MM.1S (cell line): ENCODE measurements at regions not wholly inside any gene's neighbourhood (a gene's known extent, or its start where the extent isn't known, plus 50 kb on each side); places are given as distances from the start of the nearest gene placed in this dataset.
"Not testable (repeated sequence)": the region's sequence is repeated elsewhere in the genome, so short reads cannot be mapped to it uniquely, and the experiment has no call there.

ENCODE experiments used
- DNase-seq: peaks from one replicate; pipeline ENCODE4 v3.0.0-alpha.2; 2015
- H2AFZ ChIP-seq: fragments of 300-600 bp; sonication (generic); 2 replicates; pipeline ENCODE4 v1.6.0; 2016; ENCODE audit warnings: antibody characterized with exemption, low read length
- H3F3A ChIP-seq: fragments of 300-600 bp; sonication (generic); 2 replicates; pipeline ENCODE4 v1.6.1; 2016; ENCODE audit warnings: mild to moderate bottlenecking, antibody characterized with exemption, low read length, moderate library complexity, mixed read lengths; ENCODE audit not compliant: insufficient read depth
- H3K27ac ChIP-seq: fragments of 300-600 bp; sonication (generic); 2 replicates; pipeline ENCODE4 v1.5.1; 2016; ENCODE audit warnings: mild to moderate bottlenecking, low read length
- H3K27me3 ChIP-seq: fragments of 300-600 bp; sonication (generic); replicated peaks from 2 replicates; pipeline ENCODE4 v1.6.0; 2016; ENCODE audit warnings: low read length; ENCODE audit not compliant: insufficient read depth
- H3K36me3 ChIP-seq: fragments of 300-600 bp; sonication (generic); replicated peaks from 2 replicates; pipeline ENCODE4 v1.6.1; 2016; ENCODE audit warnings: mild to moderate bottlenecking, low read length, mixed read lengths; ENCODE audit not compliant: insufficient read depth
- H3K4me1 ChIP-seq: fragments of 300-600 bp; sonication (generic); 2 replicates; pipeline ENCODE4 v1.6.1; 2016; ENCODE audit warnings: low read length, mixed read lengths
- H3K4me2 ChIP-seq: fragments of 300-600 bp; sonication (generic); 2 replicates; pipeline ENCODE4 v1.6.0; 2016; ENCODE audit warnings: low read depth, low read length
- H3K4me3 ChIP-seq: fragments of 300-600 bp; sonication (generic); 2 replicates; pipeline ENCODE4 v1.5.1; 2016; ENCODE audit warnings: low read length, mixed read lengths
- H3K79me2 ChIP-seq: fragments of 300-600 bp; sonication (generic); 2 replicates; pipeline ENCODE4 v1.6.1; 2016; ENCODE audit warnings: mixed run types, low read length, mixed read lengths
- H3K9ac ChIP-seq: fragments of 300-600 bp; sonication (generic); 2 replicates; pipeline ENCODE4 v1.6.1; 2016; ENCODE audit warnings: low read length, mixed read lengths
- H3K9me2 ChIP-seq: fragments of 300-600 bp; sonication (generic); replicated peaks from 2 replicates; pipeline ENCODE4 v1.6.1; 2016; ENCODE audit warnings: mild to moderate bottlenecking, low read length, mixed read lengths; ENCODE audit not compliant: insufficient read depth
- H3K9me3 ChIP-seq: fragments of 300-600 bp; sonication (generic); replicated peaks from 2 replicates; pipeline ENCODE4 v1.6.1; 2016; ENCODE audit warnings: mild to moderate bottlenecking, low read length, mixed read lengths; ENCODE audit not compliant: insufficient read depth
- H4K20me1 ChIP-seq: fragments of 300-600 bp; sonication (generic); 2 replicates; pipeline ENCODE4 v1.6.1; 2016; ENCODE audit warnings: mild to moderate bottlenecking, low read length, moderate library complexity, mixed read lengths; ENCODE audit not compliant: insufficient read depth
- CTCF ChIP-seq: fragments of 300-600 bp; sonication (generic); IDR thresholded peaks from 2 replicates; pipeline ENCODE4 v1.5.1; 2016; ENCODE audit warnings: antibody characterized with exemption, low read length, mixed read lengths
- EZH2 ChIP-seq: fragments of 300-600 bp; sonication (generic); optimal IDR thresholded peaks from 2 replicates; pipeline ENCODE3; 2017; ENCODE audit warnings: low read depth, mild to moderate bottlenecking, antibody characterized with exemption, low read length, mixed read lengths
- EZH2phosphoT487 ChIP-seq: fragments of 300-600 bp; sonication (generic); IDR thresholded peaks from 2 replicates; pipeline ENCODE4 v1.6.1; 2018; ENCODE audit warnings: antibody characterized with exemption, low read length

DNA sequence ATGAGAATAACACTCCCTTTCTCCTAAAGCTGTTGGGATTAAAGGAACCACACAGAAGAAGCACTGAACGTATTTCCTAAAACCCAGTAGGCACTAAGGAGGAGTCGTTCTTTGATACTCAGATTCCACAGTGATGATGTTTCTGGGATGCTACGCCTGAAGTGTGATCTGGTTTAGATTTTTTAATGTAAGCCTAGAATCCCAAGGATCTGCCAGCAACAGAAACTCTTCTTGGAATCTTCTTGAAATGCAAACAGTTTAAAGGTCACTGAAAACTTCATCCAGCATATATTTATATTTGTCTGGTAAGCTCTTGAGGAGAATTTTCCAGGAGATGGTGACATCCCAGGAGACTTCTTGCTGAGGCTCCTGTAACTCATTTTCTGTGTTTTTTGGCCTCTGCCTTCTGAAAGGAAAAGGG lies 247.6 kb upstream of the TRIB2 start:
- Histone ChIP-seq H3F3A (no peaks in the 10 kb centered on the region), H3K27ac (no peak overlapping the region), H2AFZ (no peak overlapping the region), H3K9ac (no peak overlapping the region), H3K4me3 (no peak overlapping the region), H3K27me3 (no peaks in the 10 kb centered on the region), H3K4me2 (no peak overlapping the region), H3K36me3 (no peaks in the 10 kb centered on the region), H3K79me2 (no peaks in the 10 kb centered on the region), H3K9me2 (no peaks in the 10 kb centered on the region), H3K4me1 (no peaks in the 10 kb centered on the region), H3K9me3 (no peaks in the 10 kb centered on the region), H4K20me1 (no peaks in the 10 kb centered on the region)
- no peak for TF ChIP-seq EZH2
- no peak for TF ChIP-seq EZH2phosphoT487
- no peak for DNase-seq

DNA sequence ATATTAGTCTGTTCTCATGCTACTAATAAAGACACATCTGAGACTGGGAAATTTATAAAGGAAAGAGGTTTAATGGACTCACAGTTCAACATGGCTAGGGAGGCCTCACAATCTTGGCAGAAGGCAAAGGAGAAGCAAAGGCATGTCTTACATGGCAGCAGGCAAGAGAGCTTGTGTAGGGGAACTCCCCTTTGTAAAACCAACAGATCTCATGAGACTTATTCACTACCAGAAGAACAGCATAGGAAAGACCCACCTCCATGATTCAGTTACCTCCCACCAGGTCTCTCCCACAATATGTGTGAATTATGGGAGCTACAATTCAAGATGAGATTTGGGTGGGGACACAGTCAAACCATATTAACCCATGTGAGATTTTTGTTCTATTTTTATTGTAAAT lies 244.5 kb upstream of the TRIB2 start:
- not testable (repeated sequence) for H3K4me2 ChIP-seq, H3K9me3 ChIP-seq, H3K27me3 ChIP-seq, H3K79me2 ChIP-seq, H3F3A ChIP-seq, H4K20me1 ChIP-seq, H3K4me1 ChIP-seq, H3K27ac ChIP-seq, H3K36me3 ChIP-seq, H3K4me3 ChIP-seq, H3K9me2 ChIP-seq, DNase-seq, H3K9ac ChIP-seq, H2AFZ ChIP-seq

DNA sequence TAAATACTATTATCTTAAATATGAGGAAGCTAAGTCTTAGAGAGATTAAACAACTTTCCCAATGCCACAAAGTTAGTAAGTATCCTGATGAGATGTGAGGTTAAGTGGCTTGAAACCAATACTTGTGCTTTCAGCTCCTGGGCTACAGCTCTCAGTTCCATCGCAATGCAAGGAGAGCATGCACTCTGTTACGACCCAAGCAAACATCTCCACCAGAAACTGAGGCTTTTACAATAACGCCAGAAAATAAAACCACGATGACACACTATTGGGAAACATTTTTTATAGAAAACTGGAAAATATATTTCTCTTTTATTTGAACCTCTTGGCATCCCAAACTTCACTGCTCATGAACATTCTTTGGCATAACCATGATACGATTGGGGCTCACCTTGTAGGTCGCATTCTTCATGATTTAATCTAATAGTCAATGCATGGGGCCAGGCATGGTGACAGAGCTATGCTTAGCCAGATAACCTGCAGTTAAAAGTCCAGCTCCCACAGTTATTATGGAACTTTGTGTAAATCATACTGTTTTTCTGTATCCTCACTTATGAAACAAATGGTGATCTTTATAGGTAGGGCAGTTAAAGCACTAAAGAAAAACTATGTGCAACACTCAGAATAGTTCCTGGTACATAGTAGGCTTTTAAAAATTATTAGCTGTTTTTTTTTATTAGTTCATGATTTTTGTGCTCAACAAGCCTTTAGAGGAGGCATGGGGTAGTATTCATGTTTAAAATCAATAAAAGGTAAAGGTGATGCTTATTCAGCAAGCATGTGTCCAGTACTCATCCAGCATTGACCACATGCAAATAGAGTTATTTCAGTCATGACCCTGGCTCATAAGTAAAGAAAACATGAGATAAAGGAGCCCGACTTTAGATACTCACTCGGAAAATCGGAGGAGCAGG lies 238.3 kb upstream of the TRIB2 start:
- no peaks in the 10 kb centered on the region for H3K4me1 ChIP-seq
- H4K20me1 ChIP-seq, result no peaks in the 10 kb centered on the region
- H3K79me2 ChIP-seq, result no peaks in the 10 kb centered on the region
- H3K9me2 ChIP-seq, result no peaks in the 10 kb centered on the region
- H2AFZ ChIP-seq, result no peak overlapping the region
- no peaks in the 10 kb centered on the region; the same call in 1 of the 2 replicates for H3K9me3 ChIP-seq
- H3K4me3 ChIP-seq, result no peak overlapping the region
- no peak overlapping the region for H3K27ac ChIP-seq
- H3K27me3 ChIP-seq, result no peaks in the 10 kb centered on the region
- no peak overlapping the region for H3K4me2 ChIP-seq
- no peaks in the 10 kb centered on the region for H3F3A ChIP-seq
- no peak overlapping the region for H3K9ac ChIP-seq
- DNase-seq, result no peak
- no peaks in the 10 kb centered on the region for H3K36me3 ChIP-seq
- no peak for TF ChIP-seq EZH2
- no peak for TF ChIP-seq CTCF
- no peak for TF ChIP-seq EZH2phosphoT487

GRCh38 chr2:12479065-12479601 lies 237.6 kb upstream of the TRIB2 start:
- Histone ChIP-seq H3K4me2 (no peak overlapping the region), H3K9me2 (no peaks in the 10 kb centered on the region), H3K36me3 (no peaks in the 10 kb centered on the region), H3K79me2 (no peaks in the 10 kb centered on the region), H3K27me3 (no peaks in the 10 kb centered on the region), H2AFZ (no peak overlapping the region), H3K9me3 (no peaks in the 10 kb centered on the region; the same call in 1 of the 2 replicates), H3K4me1 (no peaks in the 10 kb centered on the region), H3F3A (no peaks in the 10 kb centered on the region), H4K20me1 (no peaks in the 10 kb centered on the region), H3K27ac (no peak overlapping the region), H3K4me3 (no peak overlapping the region), H3K9ac (no peak overlapping the region)
- no peak for DNase-seq
- no peak for TF ChIP-seq CTCF
- TF ChIP-seq EZH2phosphoT487, result no peak
- no peak for TF ChIP-seq EZH2
